OCI-LY3 (cell line): ENCODE measurements at regions not wholly inside any gene's neighbourhood (a gene's known extent, or its start where the extent isn't known, plus 50 kb on each side); places are given as distances from the start of the nearest gene placed in this dataset.

Experiments
- H2AFZ ChIP-seq: fragments of 200-600, 300-600 bp; shearing (Covaris generic); 2 replicates; pipeline ENCODE4 v1.6.0; 2014; ENCODE audit warnings: antibody characterized with exemption, low read depth, low read length
- H3K27ac ChIP-seq: fragments of 200-600, 300-600 bp; sonication (generic); 2 replicates; pipeline ENCODE4 v1.5.1; 2014; ENCODE audit warnings: mild to moderate bottlenecking, low read length, moderate library complexity, mixed read lengths
- H3K27me3 ChIP-seq: fragments of 200-600, 300-600 bp; sonication (generic); 2 replicates; pipeline ENCODE4 v1.6.1; 2014; ENCODE audit warnings: low read depth, low read length, mixed read lengths
- H3K36me3 ChIP-seq: fragments of 200-600, 300-600 bp; sonication (generic); replicated peaks from 2 replicates; pipeline ENCODE3; 2014; ENCODE audit warnings: low read depth, low read length, mixed read lengths
- H3K4me1 ChIP-seq: fragments of 300-600, 200-600 bp; sonication (generic); 2 replicates; pipeline ENCODE4 v1.6.1; 2014; ENCODE audit warnings: low read length, mixed read lengths
- H3K4me2 ChIP-seq: fragments of 200-600, 300-600 bp; sonication (generic); 2 replicates; pipeline ENCODE4 v1.6.1; 2014; ENCODE audit warnings: low read length, mixed read lengths
- H3K4me3 ChIP-seq: fragments of 300-600, 200-600 bp; sonication (generic); 2 replicates; pipeline ENCODE4 v1.5.1; 2014; ENCODE audit warnings: antibody characterized with exemption, mild to moderate bottlenecking, low read length, moderate library complexity
- H3K79me2 ChIP-seq: fragments of 300-600, 200-600 bp; shearing (Covaris generic); 2 replicates; pipeline ENCODE4 v1.6.1; 2014; ENCODE audit warnings: mild to moderate bottlenecking, low read length, mixed read lengths
- H3K9ac ChIP-seq: fragments of 300-600, 200-600 bp; shearing (Covaris generic); 2 replicates; pipeline ENCODE4 v1.6.0; 2014; ENCODE audit warnings: mild to moderate bottlenecking, low read length, moderate library complexity
- H3K9me3 ChIP-seq: fragments of 200-600, 300-600 bp; shearing (Covaris generic); 2 replicates; pipeline ENCODE4 v1.6.1; 2014; ENCODE audit warnings: low read length, mixed read lengths; ENCODE audit not compliant: insufficient read depth
- H4K20me1 ChIP-seq: fragments of 200-600, 300-600 bp; sonication (generic); 2 replicates; pipeline ENCODE4 v1.6.1; 2016; ENCODE audit warnings: low read length, mixed read lengths; ENCODE audit not compliant: insufficient read depth
- CTCF ChIP-seq: fragments of 200-600, 300-600 bp; sonication (generic); IDR thresholded peaks from 2 replicates; pipeline ENCODE4 v1.5.1; 2014; ENCODE audit warnings: antibody characterized with exemption, low read length, low read depth
- EZH2phosphoT487 ChIP-seq: fragments of 200-600 bp; shearing (Covaris generic); IDR thresholded peaks from 2 replicates; pipeline ENCODE4 v1.6.1; 2018; ENCODE audit warnings: antibody characterized with exemption, mixed run types, low read depth

GRCh38 chr14:55975281-55975910 is 142.8 kb upstream of the PELI2 start:
- H2AFZ ChIP-seq: no peak overlapping the region
- TF ChIP-seq CTCF (no peak), EZH2phosphoT487 (no peak)
- no peaks in the 10 kb centered on the region for H3K79me2 ChIP-seq
- no peaks in the 10 kb centered on the region for H3K9me3 ChIP-seq
- H3K4me2 ChIP-seq: no peak overlapping the region
- no peaks in the 10 kb centered on the region for H3K36me3 ChIP-seq
- no peaks in the 10 kb centered on the region for H4K20me1 ChIP-seq
- H3K27ac ChIP-seq: no peak overlapping the region
- no peaks in the 10 kb centered on the region for H3K4me1 ChIP-seq
- no peaks in the 10 kb centered on the region for H3K27me3 ChIP-seq
- no peak overlapping the region for H3K4me3 ChIP-seq
- H3K9ac ChIP-seq: no peak overlapping the region

GRCh38 chr14:55976219-55976618 is 142.0 kb upstream of the PELI2 start:
- H3K4me2 ChIP-seq: no peak overlapping the region
- peaks cover 6% of the 10 kb centered on the region; the same call in 1 of the 2 replicates for H3K9me3 ChIP-seq
- no peaks in the 10 kb centered on the region for H3K36me3 ChIP-seq
- H3K27me3 ChIP-seq: no peaks in the 10 kb centered on the region
- no peak overlapping the region for H3K4me3 ChIP-seq
- TF ChIP-seq EZH2phosphoT487 (no peak), CTCF (no peak)
- no peaks in the 10 kb centered on the region for H3K79me2 ChIP-seq
- H3K27ac ChIP-seq: no peak overlapping the region
- H3K9ac ChIP-seq: no peak overlapping the region
- no peaks in the 10 kb centered on the region for H3K4me1 ChIP-seq
- H2AFZ ChIP-seq: no peak overlapping the region
- H4K20me1 ChIP-seq: no peaks in the 10 kb centered on the region

DNA sequence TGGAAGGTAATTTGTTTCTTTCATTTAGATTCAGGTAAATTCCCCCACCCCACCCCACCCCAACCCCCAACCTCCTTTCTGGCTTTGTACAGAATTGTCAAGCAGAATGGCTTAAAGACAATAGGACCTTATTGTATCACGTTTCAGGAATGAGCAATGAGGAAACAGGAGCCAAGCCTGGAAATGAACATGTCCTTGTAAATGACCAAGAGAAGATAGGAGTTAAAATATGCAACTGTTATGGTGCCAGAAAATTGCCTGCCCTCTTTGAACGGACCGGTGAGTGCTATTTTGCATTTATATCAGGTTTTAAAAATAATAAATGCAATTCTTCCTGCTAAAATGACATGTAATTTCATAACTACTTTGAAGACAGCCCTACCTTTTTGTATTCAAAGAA is 141.6 kb upstream of the PELI2 start:
- no peaks in the 10 kb centered on the region for H3K4me1 ChIP-seq
- H3K27ac ChIP-seq: no peak overlapping the region
- no peak overlapping the region for H3K9ac ChIP-seq
- H3K36me3 ChIP-seq: no peaks in the 10 kb centered on the region
- H3K4me2 ChIP-seq: no peak overlapping the region
- H3K79me2 ChIP-seq: no peaks in the 10 kb centered on the region
- H4K20me1 ChIP-seq: no peaks in the 10 kb centered on the region
- no peak overlapping the region for H2AFZ ChIP-seq
- H3K9me3 ChIP-seq: peaks cover 6% of the 10 kb centered on the region; the same call in 1 of the 2 replicates
- peaks cover 2% of the 10 kb centered on the region; the same call in 1 of the 2 replicates for H3K27me3 ChIP-seq
- TF ChIP-seq CTCF (no peak), EZH2phosphoT487 (no peak)
- H3K4me3 ChIP-seq: no peak overlapping the region

- Histone ChIP-seq H3K4me2 (no peak overlapping the region), H4K20me1 (no peaks in the 10 kb centered on the region), H3K9ac (no peak overlapping the region), H3K36me3 (no peaks in the 10 kb centered on the region), H3K9me3 (peaks cover 6% of the 10 kb centered on the region; the same call in 1 of the 2 replicates), H3K4me3 (no peak overlapping the region), H3K27ac (no peak overlapping the region), H3K79me2 (no peaks in the 10 kb centered on the region), H3K27me3 (peaks cover 11% of the 10 kb centered on the region), H2AFZ (no peak overlapping the region), H3K4me1 (no peaks in the 10 kb centered on the region)
- no peak for TF ChIP-seq CTCF
- TF ChIP-seq EZH2phosphoT487: no peak
These were observed 140.6 kb upstream of the PELI2 start for GRCh38 chr14:55977392-55978150.
